NCI-H82 treated with DMSO at 0.1 percent for 48 hours (cell line): ENCODE measurements at regions not wholly inside any gene's neighbourhood (a gene's known extent, or its start where the extent isn't known, plus 50 kb on each side); places are given as distances from the start of the nearest gene placed in this dataset.
"Not testable (repeated sequence)": the region's sequence is repeated elsewhere in the genome, so short reads cannot be mapped to it uniquely, and the experiment has no call there.

Source experiments
- DNase-seq: peaks from one replicate; lab custom pipeline; 2025; ENCODE audit not compliant: unreplicated experiment; lab: John Stamatoyannopoulos, UW

DNA sequence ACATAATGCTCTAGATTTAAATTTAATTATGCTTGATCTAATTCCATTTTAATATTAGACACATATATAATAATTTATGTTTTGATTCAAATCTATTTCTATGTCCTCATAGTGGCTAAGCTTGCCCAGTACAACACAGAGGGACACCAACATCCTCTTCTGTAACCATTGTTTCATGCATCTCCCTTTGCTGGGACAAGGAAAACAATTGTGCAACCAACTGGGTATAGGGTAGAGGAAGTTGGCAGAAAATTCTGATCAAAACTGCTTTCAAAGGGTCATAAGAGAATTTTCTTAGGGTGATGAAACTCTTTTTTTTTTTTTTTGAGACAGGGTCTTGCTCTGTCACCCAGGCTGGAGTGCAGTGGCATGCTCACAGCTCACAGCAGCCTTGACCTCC lies 121.4 kb upstream of the SGO1 start:
- DNase-seq: no peak

GRCh38 chr3:20305647-20306046 lies 119.6 kb upstream of the SGO1 start:
- no peak for DNase-seq

DNA sequence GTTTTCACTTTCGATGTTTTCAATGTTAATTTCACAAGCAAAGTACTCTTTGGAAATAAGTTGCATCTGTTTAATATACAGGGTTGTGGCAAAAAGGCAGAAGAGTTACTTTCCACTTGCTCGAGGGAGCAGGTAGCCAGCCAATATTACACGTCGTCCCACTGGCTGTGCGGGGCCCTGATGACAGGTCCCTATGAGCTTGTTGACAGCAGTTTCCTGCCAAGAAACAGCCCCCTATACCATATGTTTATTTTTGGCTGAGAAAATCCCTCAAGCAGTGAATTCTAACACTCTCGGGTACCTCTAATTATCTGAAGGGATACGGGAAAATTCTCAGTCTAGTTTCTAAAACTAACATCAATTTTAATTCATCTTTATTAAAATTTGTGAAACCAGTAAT lies 116.8 kb upstream of the SGO1 start:
- DNase-seq: no peak

GRCh38 chr3:20288050-20288449 lies 102.0 kb upstream of the SGO1 start:
- DNase-seq: no peak

- no peak for DNase-seq
Measured at GRCh38 chr3:20280257-20280656, 94.3 kb upstream of the SGO1 start.

DNA sequence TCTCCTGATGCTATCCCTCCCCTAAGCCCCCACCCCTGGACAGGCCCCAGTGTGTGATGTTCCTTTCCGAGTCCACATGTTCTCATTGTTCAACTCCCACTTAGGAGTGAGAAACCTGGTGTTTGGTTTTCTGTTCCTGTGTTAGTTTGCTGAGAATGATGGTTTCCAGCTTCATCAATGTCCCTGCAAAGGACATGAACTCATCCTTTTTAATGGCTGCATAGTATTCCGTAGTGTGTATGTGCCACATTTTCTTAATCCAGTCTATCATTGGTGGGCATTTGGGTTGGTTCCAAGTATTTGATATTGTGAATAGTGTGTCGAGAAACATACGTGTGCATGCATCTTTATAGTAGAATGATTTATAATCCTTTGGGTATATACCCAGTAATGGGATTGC lies 80.0 kb upstream of the SGO1 start:
- not testable (repeated sequence) for DNase-seq

- no peak for DNase-seq
Measured at GRCh38 chr3:20264900-20265567, 79.0 kb upstream of the SGO1 start.

GRCh38 chr3:20258371-20258770 lies 72.4 kb upstream of the SGO1 start:
- DNase-seq: no peak

GRCh38 chr3:20256144-20256543 lies 70.1 kb upstream of the SGO1 start:
- no peak for DNase-seq

- DNase-seq: no peak
Measured at GRCh38 chr3:20254268-20255117, 68.5 kb upstream of the SGO1 start.

DNA sequence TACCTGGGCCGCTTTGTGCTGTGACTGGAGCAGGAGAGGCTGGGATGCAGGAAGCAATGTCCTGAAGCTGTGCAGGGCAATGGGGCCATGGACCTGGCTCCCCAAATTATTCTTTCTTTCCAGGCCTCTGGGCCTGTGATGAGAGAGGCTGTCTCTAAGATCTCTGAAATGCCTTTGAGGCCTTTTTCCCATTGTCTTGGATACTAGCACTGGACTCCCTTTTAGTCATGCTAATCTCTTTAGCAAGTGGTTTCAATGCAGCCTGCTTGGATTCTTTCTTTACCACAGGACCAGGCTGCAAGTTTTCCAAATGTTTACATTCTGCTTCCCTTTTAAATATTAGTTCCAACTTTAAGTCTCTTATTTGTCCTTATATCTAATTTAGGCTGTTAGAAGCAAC lies 64.8 kb upstream of the SGO1 start:
- DNase-seq: no peak

DNA sequence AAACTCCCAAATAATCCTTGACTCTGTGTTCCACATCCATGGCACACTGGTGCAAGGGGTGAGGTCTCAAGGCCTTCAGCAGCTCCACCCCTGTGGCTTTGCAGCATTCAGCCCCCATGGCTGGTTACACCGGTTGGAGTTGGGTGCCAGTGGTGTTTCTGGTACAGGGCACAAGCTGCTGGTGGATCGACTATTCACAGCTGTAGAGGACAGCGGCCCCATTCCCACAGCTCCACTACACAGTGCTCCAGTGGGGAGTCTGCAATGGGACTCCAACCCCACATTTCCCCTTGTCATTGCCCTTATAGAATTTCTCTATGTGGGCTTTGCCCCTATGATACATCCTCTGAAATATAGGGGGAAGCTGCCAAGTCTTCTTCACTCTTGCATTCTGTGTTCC lies 64.3 kb upstream of the SGO1 start:
- DNase-seq: no peak

GRCh38 chr3:20246662-20247061 lies 60.7 kb upstream of the SGO1 start:
- DNase-seq: no peak

DNA sequence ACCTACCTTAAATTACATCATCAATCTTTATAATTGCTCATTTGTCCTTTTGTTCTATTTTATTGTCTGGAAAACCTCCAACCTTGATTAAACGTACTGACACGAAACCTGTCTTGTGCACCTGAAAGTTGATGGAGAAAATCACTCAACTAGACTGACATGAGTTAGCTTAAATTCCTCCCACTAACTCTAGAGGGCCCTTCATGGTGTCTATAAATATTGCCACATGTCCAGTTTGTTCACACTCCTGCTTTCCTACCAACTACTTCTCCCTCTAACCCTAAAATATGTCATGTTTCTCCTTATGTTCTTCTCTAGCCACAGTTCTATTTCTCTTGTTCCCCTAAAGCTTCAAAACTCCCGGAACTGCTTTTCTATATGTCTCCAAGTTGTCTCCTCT lies 59.8 kb upstream of the SGO1 start:
- DNase-seq: no peak

DNA sequence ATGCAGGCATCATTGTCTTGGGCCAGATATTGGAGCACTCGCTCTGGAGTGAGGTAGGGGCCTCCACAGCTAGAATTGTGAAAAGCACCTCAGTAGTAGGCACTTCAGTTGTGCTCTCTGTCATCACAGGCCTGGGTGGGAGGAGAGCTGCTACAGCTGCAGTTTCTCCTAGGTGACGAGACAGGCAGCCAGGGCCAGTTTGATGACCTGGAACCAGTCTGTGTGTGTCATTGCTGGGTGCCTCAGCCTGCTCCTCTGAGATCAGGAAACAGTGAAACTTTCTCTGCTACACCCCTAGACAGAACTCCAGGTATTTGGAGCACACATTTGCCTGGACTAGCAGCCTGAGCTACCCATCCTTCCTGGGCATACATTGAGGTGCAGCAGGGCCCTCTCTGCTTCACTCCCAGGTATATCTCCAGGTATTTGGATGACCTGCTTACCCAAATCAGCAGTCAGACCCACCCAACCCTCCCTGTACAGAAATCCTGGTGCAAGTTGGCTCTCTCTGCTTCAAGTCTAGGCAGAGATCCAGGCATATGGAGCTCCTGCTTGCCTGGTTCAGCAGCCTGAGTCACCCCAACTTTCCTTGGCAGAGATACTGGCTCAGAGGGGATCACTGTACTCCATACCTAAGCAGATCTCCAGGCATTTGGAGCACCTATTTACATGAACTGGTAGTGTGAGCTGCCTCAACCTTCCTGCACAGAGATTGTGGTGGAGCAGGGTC lies 54.3 kb upstream of the SGO1 start:
- DNase-seq: no peak

- not testable (repeated sequence) for DNase-seq
Measured at GRCh38 chr3:20238199-20238598, 52.2 kb upstream of the SGO1 start.

GRCh38 chr3:20236603-20237002 lies 50.6 kb upstream of the SGO1 start:
- DNase-seq: no peak
